ENCODE measurements at regions not wholly inside any gene's neighbourhood (a gene's known extent, or its start where the extent isn't known, plus 50 kb on each side); places are given as distances from the start of the nearest gene placed in this dataset.
A peak's percentile ranks its signal among the peaks of the same experiment; 100 is the strongest.

GRCh38 chr6:48998574-48998973, 464.5 kb downstream of the MMUT start:
- H3K27me3 ChIP-seq = no peaks in the 10 kb centered on the region
- H3K36me3 ChIP-seq = no peaks in the 10 kb centered on the region
- no peaks in the 10 kb centered on the region for H3K9me3 ChIP-seq
- no peak for TF ChIP-seq CTCF (IDR thresholded peaks at IDR 0.05)
- no peaks in the 10 kb centered on the region for H3K4me1 ChIP-seq
- H3K27ac ChIP-seq = no peak overlapping the region
- intact Hi-C loops (cut with DNase I) = no loop called here
- no peak for DNase-seq
- no peak overlapping the region for H3K9ac ChIP-seq (ENCODE audit: low read depth in 2 of 2, low read length in 2 of 2)
- H3K4me3 ChIP-seq = no peak overlapping the region

- Histone ChIP-seq H3K4me3 (no peak overlapping the region), H3K36me3 (no peaks in the 10 kb centered on the region), H3K4me1 (no peaks in the 10 kb centered on the region), H3K9me3 (no peaks in the 10 kb centered on the region), H3K9ac (ENCODE audit: low read depth in 2 of 2, low read length in 2 of 2) (no peak overlapping the region), H3K27ac (no peak overlapping the region), H3K27me3 (no peaks in the 10 kb centered on the region)
- no peak for TF ChIP-seq CTCF (IDR thresholded peaks at IDR 0.05)
- no peak for DNase-seq
- intact Hi-C loops (cut with DNase I) = no loop called here
Observed at GRCh38 chr6:48996461-48997119, 466.5 kb downstream of the MMUT start.

- no peaks in the 10 kb centered on the region for H3K27me3 ChIP-seq
- no peaks in the 10 kb centered on the region for H3K36me3 ChIP-seq
- no peaks in the 10 kb centered on the region for H3K9me3 ChIP-seq
Observed at GRCh38 chr6:48994811-48995210, 468.2 kb downstream of the MMUT start.

GRCh38 chr6:48990739-48991138, 472.3 kb downstream of the MMUT start:
- H3K27me3 ChIP-seq = no peaks in the 10 kb centered on the region
- no peaks in the 10 kb centered on the region for H3K4me1 ChIP-seq
- DNase-seq = no peak
- no peak for TF ChIP-seq CTCF (IDR thresholded peaks at IDR 0.05)
- no peaks in the 10 kb centered on the region for H3K9me3 ChIP-seq
- H3K36me3 ChIP-seq = no peaks in the 10 kb centered on the region
- no peak overlapping the region for H3K4me3 ChIP-seq
- intact Hi-C loops (cut with DNase I) = no loop called here
- H3K9ac ChIP-seq (ENCODE audit: low read depth in 2 of 2, low read length in 2 of 2) = no peak overlapping the region
- no peak overlapping the region for H3K27ac ChIP-seq

More at GRCh38 chr6:48994811-48995210, 468.2 kb downstream of the MMUT start:
- intact Hi-C loops (cut with DNase I) = no loop called here
- Histone ChIP-seq H3K9ac (ENCODE audit: low read depth in 2 of 2, low read length in 2 of 2) (no peak overlapping the region), H3K27ac (no peak overlapping the region), H3K4me3 (no peak overlapping the region), H3K4me1 (no peaks in the 10 kb centered on the region)
- no peak for DNase-seq
- TF ChIP-seq CTCF (IDR thresholded peaks at IDR 0.05) = no peak

GRCh38 chr6:48986845-48987244, 476.2 kb downstream of the MMUT start:
- peak; percentile 41 for DNase-seq
- Histone ChIP-seq H3K36me3 (no peaks in the 10 kb centered on the region), H3K9ac (ENCODE audit: low read depth in 2 of 2, low read length in 2 of 2) (no peak overlapping the region), H3K4me3 (no peak overlapping the region), H3K9me3 (no peaks in the 10 kb centered on the region), H3K27ac (no peak overlapping the region), H3K27me3 (no peaks in the 10 kb centered on the region), H3K4me1 (no peaks in the 10 kb centered on the region)
- TF ChIP-seq CTCF (IDR thresholded peaks at IDR 0.05) = no peak
- intact Hi-C loops (cut with DNase I) = no loop called here

Measured in colonic mucosa (tissue), 4 donors.